ENCODE measurements at regions not wholly inside any gene's neighbourhood (a gene's known extent, or its start where the extent isn't known, plus 50 kb on each side); places are given as distances from the start of the nearest gene placed in this dataset.

DNA sequence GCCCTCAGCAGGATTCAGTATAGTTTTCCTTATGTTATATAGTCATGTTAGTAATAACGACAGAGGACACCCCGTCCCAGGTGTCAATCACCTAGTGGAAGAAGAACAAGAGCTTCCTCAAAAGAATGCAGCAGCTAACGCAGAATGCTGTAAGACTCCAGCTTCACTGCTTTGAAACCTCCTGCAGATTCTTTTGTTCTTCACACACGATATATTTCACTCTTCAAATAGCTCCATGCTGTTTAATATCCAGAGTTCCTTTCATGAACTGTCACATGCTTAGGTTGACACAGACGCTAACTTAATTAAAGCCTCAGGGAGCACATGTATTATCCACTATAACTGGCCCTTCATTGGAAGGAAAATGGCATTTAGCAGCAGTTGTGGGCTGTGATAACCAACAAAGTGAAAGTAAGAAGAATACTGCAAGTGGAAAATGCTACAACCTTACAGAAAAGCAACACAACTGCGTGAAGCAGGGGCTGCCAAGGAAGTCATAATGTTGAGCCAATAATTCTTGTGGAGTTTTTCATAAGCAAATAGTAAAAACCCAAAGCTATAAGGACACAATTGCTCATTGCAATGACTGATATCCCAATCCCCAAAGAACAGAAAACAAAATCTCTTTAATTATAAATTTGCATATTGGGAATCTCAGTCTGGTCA is 387.5 kb downstream of the PLK2 start:
- H3K23ac ChIP-seq (ENCODE audit: insufficient read length): no peak overlapping the region
- H3K9ac ChIP-seq (replicated peaks in 1 of 4; ENCODE audit: extremely low read depth in 1 of 4, low read depth in 3 of 4, low read length in 3 of 4): no peak overlapping the region
- ChIA-PET CTCF (ENCODE audit: partially characterized antibody) (interaction anchor here (1.0 to 1.4 kb wide), 4 partner anchors 11 to 774 kb away, joined by 3 to 5 read pairs (median 3); no protein-coding TSS in a partner anchor), POLR2A (ENCODE audit: partially characterized antibody) (no interaction called here)
- no peak overlapping the region for H4K91ac ChIP-seq (replicated peaks; ENCODE audit: insufficient read length, low read length)
- no peak overlapping the region for H4K8ac ChIP-seq (ENCODE audit: extremely low read depth, insufficient read depth, low read length)
- H2BK20ac ChIP-seq (ENCODE audit: low read length): no peak overlapping the region
- H3K4me3 ChIP-seq (ENCODE audit: extremely low read depth in 1 of 4, insufficient read depth in 2 of 4, low read depth in 3 of 4, low read length in 4 of 4): no peak overlapping the region
- no peak overlapping the region for H3K27ac ChIP-seq (ENCODE audit: low read depth, low read length)
- no peak for TF ChIP-seq PHF8 (conservative IDR thresholded peaks at IDR 0.05; ENCODE audit: low read depth, low read length)
- no peaks in the 10 kb centered on the region for H3K79me1 ChIP-seq (ENCODE audit: low read depth, low read length)
- 77% methylated on average over 6 of the region's 6 CpGs; no CpG with 5 or more reads in 1 of the 2 experiments for WGBS, 2 experiments (ENCODE audit: extremely low coverage in 1 of 2, insufficient coverage in 1 of 2, insufficient read length in 1 of 2, insufficient replicate concordance in 2 of 2, low coverage in 1 of 2, low lambda C conversion rate in 2 of 2, missing lambda C conversion rate in 1 of 2)
- H2BK12ac ChIP-seq (ENCODE audit: low read depth, low read length): no peak overlapping the region
- H3K27me3 ChIP-seq (replicated peaks in 1 of 4; ENCODE audit: control insufficient read depth in 3 of 4, extremely low read depth in 1 of 4, insufficient read depth in 3 of 4, low read length in 3 of 4): no peaks in the 10 kb centered on the region
- no peak overlapping the region for H4K5ac ChIP-seq (ENCODE audit: insufficient read length, low read depth, low read length)
- H2AFZ ChIP-seq (ENCODE audit: low read length): no peak overlapping the region
- H3K36me3 ChIP-seq (ENCODE audit: control insufficient read depth in 2 of 4, insufficient read depth in 4 of 4, low read length in 3 of 4): no peaks in the 10 kb centered on the region
- H2BK5ac ChIP-seq (ENCODE audit: low read depth, low read length): no peak overlapping the region
- H2BK15ac ChIP-seq (ENCODE audit: low read length): no peak overlapping the region
- peaks cover 0 to 1% (median 0%) of the 10 kb centered on the region in 4 experiments; a peak in 1 of 7 replicates for H3K4me1 ChIP-seq (replicated peaks in 1 of 4; ENCODE audit: control insufficient read depth in 3 of 4, insufficient read depth in 4 of 4, low read length in 3 of 4)
- H3K4me2 ChIP-seq (ENCODE audit: insufficient read depth in 1 of 2, low read depth in 2 of 2, low read length in 2 of 2): no peak overlapping the region
- H3K56ac ChIP-seq (replicated peaks; ENCODE audit: insufficient read length, low read depth, low read length): no peak overlapping the region
- no peak overlapping the region for H2AK5ac ChIP-seq (ENCODE audit: low read depth, low read length)
- H3K79me2 ChIP-seq (ENCODE audit: control insufficient read depth in 1 of 2, insufficient read depth in 2 of 2, low read length in 2 of 2): no peaks in the 10 kb centered on the region
- H2BK120ac ChIP-seq (replicated peaks; ENCODE audit: low read depth, low read length): no peak overlapping the region
- H4K20me1 ChIP-seq (replicated peaks in 1 of 2; ENCODE audit: control insufficient read depth in 1 of 2, insufficient read depth in 2 of 2, low read length in 2 of 2): no peaks in the 10 kb centered on the region
- no peak overlapping the region for H3K4ac ChIP-seq (replicated peaks; ENCODE audit: insufficient read length, low read depth, low read length)
- H3K14ac ChIP-seq (ENCODE audit: insufficient read length): no peak overlapping the region
- no peak for FAIRE-seq
- H3K23me2 ChIP-seq (ENCODE audit: low read depth, low read length): no peaks in the 10 kb centered on the region
- H3K18ac ChIP-seq (ENCODE audit: extremely low read depth, low read length): no peak overlapping the region
- peaks cover 0 to 4% of the 10 kb centered on the region in 2 experiments; a peak in 1 of 4 replicates for H3K9me3 ChIP-seq (ENCODE audit: insufficient read depth in 2 of 2, low read depth in 1 of 2, low read length in 1 of 2)
- DNase-seq (ENCODE audit: low read depth in 1 of 2, low spot score in 2 of 2): no peak

All from H1 (cell line).